Activated CD8-positive, alpha-beta memory T cell treated with anti-CD3 and anti-CD28 coated beads, Interleukin-2, amount 50 U/mL, for 4 hours (primary cell): ENCODE measurements at regions not wholly inside any gene's neighbourhood (a gene's known extent, or its start where the extent isn't known, plus 50 kb on each side); places are given as distances from the start of the nearest gene placed in this dataset.
"Not testable (repeated sequence)": the region's sequence is repeated elsewhere in the genome, so short reads cannot be mapped to it uniquely, and the experiment has no call there.

Experiments used
- DNase-seq: peaks from one replicate; pipeline ENCODE4 v3.0.0-alpha.2; 2020

DNA sequence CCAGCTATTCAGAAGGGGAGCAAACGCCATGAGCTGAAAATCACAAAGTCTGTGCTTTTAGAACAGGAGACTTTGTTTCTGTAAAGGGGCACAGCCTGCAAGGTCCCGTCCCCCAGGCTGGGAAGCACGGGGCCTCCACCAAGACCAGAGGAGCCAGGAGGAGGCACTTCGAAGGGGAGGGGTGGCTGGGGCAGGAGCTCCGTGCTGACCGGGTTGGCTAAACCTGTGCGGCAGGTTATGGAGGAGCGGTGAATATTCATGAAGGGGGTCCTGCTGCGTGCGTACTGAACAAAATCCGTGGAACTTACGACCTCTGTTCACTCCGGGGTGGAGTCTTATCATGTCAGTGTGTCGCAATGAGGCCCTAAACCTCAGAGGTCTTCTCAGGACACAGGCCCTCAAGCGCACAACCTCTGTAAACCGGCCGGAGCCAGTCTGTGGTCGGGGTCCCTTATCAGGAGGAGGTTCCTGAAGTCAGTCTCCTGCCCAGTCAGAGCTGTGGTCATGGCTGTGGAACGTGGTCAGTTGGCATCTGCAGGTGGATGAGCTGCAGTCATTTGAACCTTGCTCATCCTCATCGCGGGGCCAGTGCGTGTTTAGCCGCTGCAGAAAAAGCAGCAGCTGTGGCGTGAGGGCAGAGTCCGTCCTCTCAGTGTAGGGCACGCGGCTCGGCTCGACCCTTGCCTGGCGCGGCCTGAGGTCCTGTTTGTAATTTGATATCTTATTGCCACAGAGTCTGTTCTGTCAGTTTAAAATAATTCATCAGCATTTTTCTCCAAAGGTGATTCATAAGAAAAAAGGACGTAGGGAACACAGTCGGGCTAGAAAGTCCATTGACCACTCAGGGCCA lies 5507.7 kb upstream of the TPTE start:
- DNase-seq = not testable (repeated sequence)

GRCh38 chr21:5015187-5015586 lies 5506.2 kb upstream of the TPTE start:
- DNase-seq = not testable (repeated sequence)

- not testable (repeated sequence) for DNase-seq
These were observed 5502.3 kb upstream of the TPTE start for GRCh38 chr21:5019120-5019519.

- DNase-seq = not testable (repeated sequence)
These were observed 5499.6 kb upstream of the TPTE start for GRCh38 chr21:5021815-5022214.

DNA sequence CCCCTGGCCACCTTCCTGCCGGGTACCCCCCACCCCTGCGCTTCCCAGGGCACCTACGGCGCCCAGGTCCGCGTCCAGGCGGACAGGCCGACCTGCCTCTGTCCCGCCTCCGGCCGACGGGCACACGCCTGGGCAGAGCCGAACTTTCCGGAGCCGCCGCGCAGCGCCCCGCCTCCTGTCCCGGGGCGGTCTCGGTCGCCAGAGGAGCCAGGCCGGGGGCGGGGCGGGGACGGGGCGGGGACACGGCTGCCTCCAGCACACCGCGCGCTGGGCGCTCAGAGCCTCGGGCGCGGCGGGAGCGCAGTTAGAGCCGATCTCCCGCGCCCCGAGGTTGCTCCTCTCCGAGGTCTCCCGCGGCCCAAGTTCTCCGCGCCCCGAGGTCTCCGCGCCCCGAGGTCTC lies 5499.1 kb upstream of the TPTE start:
- DNase-seq = not testable (repeated sequence)

GRCh38 chr21:5022748-5023147 lies 5498.6 kb upstream of the TPTE start:
- not testable (repeated sequence) for DNase-seq

GRCh38 chr21:5035147-5035546 lies 5486.2 kb upstream of the TPTE start:
- not testable (repeated sequence) for DNase-seq

DNA sequence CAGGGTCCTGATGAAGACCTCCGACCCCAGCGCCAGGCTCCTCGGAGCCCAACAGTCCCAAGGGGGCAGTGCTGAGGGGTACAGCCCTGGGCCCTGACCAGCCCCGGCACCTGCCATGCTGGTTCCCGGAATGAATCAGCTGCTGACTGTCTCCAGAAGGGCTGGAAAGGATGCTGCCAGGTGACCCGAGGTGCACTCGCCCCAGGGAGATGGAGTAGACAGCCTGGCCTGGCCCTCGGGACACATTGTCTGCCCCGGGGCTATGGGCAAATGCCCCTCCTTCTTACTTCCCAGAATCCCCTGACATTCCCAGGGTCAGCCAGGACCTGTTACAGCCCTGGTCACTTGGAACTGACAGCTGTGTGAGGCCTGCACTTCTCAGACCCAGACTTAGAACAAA lies 5485.8 kb upstream of the TPTE start:
- DNase-seq = not testable (repeated sequence)

- DNase-seq = not testable (repeated sequence)
These were observed 5483.6 kb upstream of the TPTE start for GRCh38 chr21:5037606-5038331.

DNA sequence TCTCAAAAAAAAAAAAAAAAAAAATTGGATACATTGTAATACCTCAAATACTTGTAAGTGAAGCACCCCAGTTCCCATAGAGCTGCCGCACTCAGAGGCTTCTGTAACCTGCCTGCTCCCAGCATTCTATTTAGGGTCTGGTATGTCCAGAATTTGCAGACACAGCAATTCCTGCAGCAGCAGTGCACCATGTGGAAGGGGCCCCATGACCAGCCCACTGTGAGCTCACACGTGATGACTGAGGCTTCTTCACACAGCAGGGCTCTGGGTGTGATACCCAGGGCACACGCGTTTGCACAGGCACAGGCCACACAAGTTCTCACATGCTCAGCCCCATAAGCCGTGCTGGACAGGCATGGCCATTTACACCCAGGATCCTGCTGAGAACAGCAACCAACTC lies 5481.5 kb upstream of the TPTE start:
- not testable (repeated sequence) for DNase-seq

- not testable (repeated sequence) for DNase-seq
These were observed 5478.8 kb upstream of the TPTE start for GRCh38 chr21:5042583-5042982.

GRCh38 chr21:5044812-5045211 lies 5476.6 kb upstream of the TPTE start:
- not testable (repeated sequence) for DNase-seq

GRCh38 chr21:5051303-5052018 lies 5469.9 kb upstream of the TPTE start:
- DNase-seq = not testable (repeated sequence)

- not testable (repeated sequence) for DNase-seq
These were observed 5466.2 kb upstream of the TPTE start for GRCh38 chr21:5055027-5055754.

DNA sequence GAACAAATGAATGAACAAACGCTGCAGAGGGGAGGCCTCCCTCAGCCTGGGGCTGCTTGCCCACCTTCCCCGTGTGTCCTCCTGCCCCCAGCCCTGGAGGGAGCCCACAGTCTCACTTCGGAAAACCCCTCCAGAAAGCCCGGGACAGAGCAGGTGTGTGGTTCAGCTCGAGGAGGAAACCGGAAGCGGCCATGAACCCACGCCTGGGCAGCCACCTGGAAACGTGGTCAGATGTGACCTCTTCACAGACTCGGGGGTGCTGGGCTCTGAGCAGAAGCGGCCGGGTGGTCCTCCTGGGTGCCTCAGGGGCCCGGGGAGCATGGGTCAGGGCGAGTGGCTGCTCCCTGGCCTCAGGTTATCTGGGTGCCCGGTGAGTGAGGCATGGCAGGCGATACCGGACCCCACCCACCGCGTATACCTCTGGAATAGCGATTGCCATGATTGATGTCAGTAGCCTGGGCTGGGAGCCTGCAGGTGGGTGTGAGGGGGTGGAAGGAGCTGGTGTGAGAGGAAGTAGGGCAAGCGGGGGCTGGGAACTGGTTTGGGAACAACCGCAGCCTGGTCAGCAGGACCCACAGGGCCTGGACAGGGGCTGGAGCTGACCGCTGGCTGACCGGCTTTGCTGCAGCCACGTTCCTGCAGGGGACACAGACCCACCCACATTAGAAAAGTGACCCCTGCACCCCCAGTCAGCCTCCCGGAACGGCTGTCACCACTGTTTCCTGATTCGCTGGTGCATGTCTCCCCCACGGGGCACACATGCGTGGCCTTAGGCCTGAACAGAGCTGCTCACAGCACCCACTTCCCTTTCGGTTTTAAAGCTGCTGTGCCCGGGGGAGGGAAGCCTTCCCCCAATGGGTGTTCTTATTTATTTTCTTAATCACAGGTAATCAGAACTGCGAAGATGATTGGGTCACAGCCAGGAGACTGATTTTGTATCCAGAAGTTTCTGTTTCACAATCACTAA lies 5465.1 kb upstream of the TPTE start:
- not testable (repeated sequence) for DNase-seq

DNA sequence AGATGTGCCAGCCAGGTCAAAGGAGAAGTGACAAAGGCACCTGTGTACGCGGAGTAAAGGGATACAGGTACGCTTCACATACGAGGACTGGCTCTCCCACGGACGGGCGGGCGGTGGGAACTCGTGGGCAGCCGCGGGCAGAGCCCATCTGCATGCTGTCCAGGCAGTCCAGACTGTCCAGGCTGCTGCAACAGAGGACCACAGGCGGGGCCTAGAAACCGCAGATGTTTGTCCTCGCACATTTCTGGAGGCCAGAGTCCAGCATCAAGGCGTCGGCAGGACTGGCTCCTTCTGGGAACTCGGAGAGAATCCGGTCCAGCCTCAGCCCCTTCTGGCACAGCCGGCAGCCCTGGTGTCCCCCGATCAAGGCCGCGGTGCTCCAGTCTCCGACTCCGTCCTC lies 5464.3 kb upstream of the TPTE start:
- DNase-seq = not testable (repeated sequence)

DNA sequence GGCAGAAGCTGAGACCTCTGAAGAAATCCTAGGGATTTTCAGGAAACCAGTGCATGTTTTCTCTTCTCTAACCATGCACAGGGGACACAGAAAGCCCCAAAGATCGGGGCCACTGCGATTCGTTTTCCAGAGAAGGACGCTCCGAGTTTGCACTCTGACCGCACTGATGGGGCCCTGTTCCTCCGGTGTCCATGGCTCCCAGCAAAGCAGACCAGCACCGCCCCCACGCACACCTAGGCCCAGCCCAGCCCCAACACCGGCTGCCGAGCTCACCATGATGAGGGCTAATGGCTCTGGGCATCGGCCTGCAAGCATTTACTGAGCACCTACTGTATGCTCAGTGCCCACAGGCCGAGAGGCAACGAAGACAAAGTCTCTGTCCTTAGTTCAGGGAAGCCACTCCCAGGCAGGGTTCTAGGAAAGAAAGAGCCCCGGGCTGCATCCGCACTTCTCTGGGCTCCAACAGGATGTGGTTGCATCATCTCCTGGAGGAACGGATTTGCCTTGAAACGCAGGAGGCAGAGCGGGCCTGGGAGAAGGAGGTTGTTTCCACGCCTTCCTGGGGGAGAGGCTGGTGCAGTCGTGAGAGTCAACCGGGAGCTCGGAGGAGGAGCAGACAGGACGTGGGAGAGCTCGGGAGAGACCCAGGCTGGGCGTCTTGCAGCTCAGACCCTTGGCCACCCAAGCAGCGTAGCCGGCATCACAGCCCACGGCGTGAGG lies 5460.9 kb upstream of the TPTE start:
- DNase-seq = not testable (repeated sequence)

DNA sequence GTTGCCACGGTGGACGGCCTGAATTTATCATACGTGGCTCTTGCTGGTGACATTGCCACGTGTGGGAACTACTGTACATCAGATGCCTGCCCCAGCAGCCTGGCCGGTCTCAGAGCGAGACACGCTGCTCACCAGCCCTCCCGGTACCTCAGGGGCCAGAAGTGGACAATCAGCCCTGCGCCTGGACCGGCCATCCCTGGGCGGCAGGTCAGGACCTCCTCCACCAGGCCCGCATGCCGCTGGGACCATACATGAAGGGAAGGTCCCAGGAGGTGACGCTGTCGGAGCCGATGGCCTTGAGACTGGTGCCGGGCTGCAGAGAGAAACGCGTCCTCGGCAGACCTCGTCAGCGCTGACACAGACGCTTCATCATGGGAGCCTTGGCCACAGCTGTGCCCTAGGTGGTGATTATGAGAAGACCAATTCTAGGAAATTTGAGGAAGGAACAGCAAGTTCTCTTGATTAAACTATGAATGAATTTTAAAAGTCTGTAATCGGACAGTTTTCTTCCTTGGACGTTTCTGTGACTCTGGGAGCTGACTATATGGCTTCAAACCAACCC lies 5456.7 kb upstream of the TPTE start:
- not testable (repeated sequence) for DNase-seq

GRCh38 chr21:5065240-5066211 lies 5455.9 kb upstream of the TPTE start:
- peak; percentile 74 for DNase-seq
